ENCODE measurements at regions not wholly inside any gene's neighbourhood (a gene's known extent, or its start where the extent isn't known, plus 50 kb on each side); places are given as distances from the start of the nearest gene placed in this dataset.
"Not testable (repeated sequence)": the region's sequence is repeated elsewhere in the genome, so short reads cannot be mapped to it uniquely, and the experiment has no call there.

DNA sequence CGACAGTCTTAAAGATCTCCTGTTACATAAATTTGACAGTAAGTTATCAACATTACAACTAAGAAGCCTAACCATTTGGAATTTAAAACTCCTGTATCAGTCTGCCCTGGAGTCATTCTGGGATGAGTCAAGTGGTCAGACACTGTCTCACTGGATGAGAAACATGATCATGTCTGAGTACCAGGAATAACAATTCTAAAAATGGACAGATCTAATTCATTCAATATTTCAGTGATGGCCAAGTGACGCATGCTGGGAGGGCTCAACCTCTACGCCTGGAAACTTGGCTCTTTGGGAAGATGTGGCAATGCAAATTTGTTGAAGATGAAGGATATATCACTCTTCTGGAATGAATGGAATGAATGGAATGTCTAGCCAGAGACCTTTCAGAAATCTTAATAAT, 1427.2 kb downstream of the STIM2 start:
- no peak for TF ChIP-seq CTCF (IDR thresholded peaks at IDR 0.05; ENCODE audit: low read depth, low read length)
- peak; percentile 92 to 99 for DNase-seq (ENCODE audit: low read depth in 2 of 2)
- H3K4me3 ChIP-seq (replicated peaks in 1 of 2; ENCODE audit: low read depth in 2 of 2, low read length in 2 of 2) = no peak overlapping the region

DNA sequence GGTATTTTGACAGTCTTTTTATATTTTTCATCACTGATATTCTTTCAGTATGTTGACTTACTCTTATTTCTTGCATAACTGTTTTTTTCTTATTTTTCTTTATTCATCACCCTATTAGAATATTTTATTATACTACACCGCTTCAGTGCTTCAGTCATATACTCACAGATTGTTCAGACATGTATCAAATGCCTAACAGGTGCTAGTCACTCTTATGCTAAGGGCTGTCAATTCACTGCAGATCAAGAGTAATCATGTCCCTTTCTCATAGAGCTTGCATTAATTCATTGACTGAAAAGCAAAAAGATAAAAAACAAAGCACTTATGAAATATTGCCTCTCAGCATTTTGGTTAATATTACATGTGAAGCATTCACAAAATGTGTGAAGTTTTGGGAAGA, 1435.6 kb downstream of the STIM2 start:
- TF ChIP-seq CTCF (IDR thresholded peaks at IDR 0.05; ENCODE audit: low read depth, low read length) = no peak
- no peak overlapping the region for H3K4me3 ChIP-seq (replicated peaks in 1 of 2; ENCODE audit: low read depth in 2 of 2, low read length in 2 of 2)
- DNase-seq (ENCODE audit: low read depth in 2 of 2) = no peak

DNA sequence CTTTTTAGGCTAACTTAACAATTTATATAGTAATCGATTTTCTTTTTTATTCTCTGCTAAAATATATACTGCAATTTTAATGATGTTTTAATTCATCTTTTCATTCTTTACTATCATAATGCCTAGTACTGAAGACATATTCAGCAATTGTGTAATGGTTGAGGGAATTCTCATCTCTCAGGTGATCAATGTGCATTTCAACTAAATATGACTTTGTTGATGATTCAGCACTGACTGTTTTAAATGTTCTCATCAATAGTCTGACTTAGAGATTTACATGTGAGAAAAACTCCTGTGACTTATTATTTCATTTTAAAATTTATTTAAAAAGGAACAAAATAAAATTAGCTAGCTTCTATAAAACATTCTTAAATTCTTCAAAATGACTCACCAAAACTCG, 1450.3 kb downstream of the STIM2 start:
- no peak overlapping the region for H3K4me3 ChIP-seq (replicated peaks in 1 of 2; ENCODE audit: low read depth in 2 of 2, low read length in 2 of 2)
- no peak for DNase-seq (ENCODE audit: low read depth in 2 of 2)
- TF ChIP-seq CTCF (IDR thresholded peaks at IDR 0.05; ENCODE audit: low read depth, low read length) = no peak

GRCh38 chr4:28312497-28312896, 1451.9 kb downstream of the STIM2 start:
- DNase-seq (ENCODE audit: low read depth in 2 of 2); H3K4me3 ChIP-seq (replicated peaks in 1 of 2; ENCODE audit: low read depth in 2 of 2, low read length in 2 of 2): not testable (repeated sequence)

- DNase-seq (ENCODE audit: low read depth in 2 of 2) = no peak
- no peak overlapping the region for H3K4me3 ChIP-seq (replicated peaks in 1 of 2; ENCODE audit: low read depth in 2 of 2, low read length in 2 of 2)
- TF ChIP-seq CTCF (IDR thresholded peaks at IDR 0.05; ENCODE audit: low read depth, low read length) = no peak
These were observed 1453.4 kb downstream of the STIM2 start for GRCh38 chr4:28313729-28314713.

GRCh38 chr4:28317221-28317620, 1456.6 kb downstream of the STIM2 start:
- no peak for TF ChIP-seq CTCF (IDR thresholded peaks at IDR 0.05; ENCODE audit: low read depth, low read length)
- H3K4me3 ChIP-seq (replicated peaks in 1 of 2; ENCODE audit: low read depth in 2 of 2, low read length in 2 of 2) = no peak overlapping the region
- DNase-seq (ENCODE audit: low read depth in 2 of 2) = no peak

DNA sequence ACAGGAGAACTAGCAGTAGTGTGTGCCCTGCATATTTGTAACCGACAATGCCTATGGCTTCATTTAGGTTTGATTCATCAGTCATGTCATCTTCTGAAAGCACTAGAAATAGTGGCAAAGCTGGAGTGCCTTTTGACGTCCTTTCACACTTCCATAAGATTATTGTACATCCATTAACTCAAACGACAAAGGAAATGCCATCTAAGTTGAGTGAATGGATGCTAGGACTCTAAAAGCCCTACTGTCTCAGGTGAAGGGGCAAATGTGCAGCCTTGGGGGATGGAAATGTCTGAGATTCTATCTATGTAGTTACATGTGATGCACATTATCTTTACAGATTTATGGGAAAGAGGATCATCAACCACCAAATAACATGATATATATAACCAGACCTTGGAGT, 1473.6 kb downstream of the STIM2 start:
- DNase-seq (ENCODE audit: low read depth in 2 of 2) = no peak
- H3K4me3 ChIP-seq (replicated peaks in 1 of 2; ENCODE audit: low read depth in 2 of 2, low read length in 2 of 2) = no peak overlapping the region
- TF ChIP-seq CTCF (IDR thresholded peaks at IDR 0.05; ENCODE audit: low read depth, low read length) = no peak

Data from cardiac fibroblast (primary cell).